Neural progenitor cell (in vitro differentiated cells): ENCODE measurements at regions not wholly inside any gene's neighbourhood (a gene's known extent, or its start where the extent isn't known, plus 50 kb on each side); places are given as distances from the start of the nearest gene placed in this dataset.

Source experiments
- DNase-seq: peaks from one replicate; pipeline ENCODE4 v3.0.0-alpha.2; 2016; ENCODE audit warnings: low spot score
- H2AFZ ChIP-seq: fragments of 200-600 bp; sonication (generic); replicated peaks from 2 replicates; pipeline ENCODE4 v1.6.1; 2016; ENCODE audit warnings: antibody characterized with exemption
- H3F3A ChIP-seq: fragments of 200-600 bp; sonication (generic); 2 replicates; pipeline ENCODE4 v1.6.1; 2016; ENCODE audit warnings: antibody characterized with exemption, low read depth
- H3K27ac ChIP-seq: fragments of 200-600 bp; sonication (generic); 2 replicates; pipeline ENCODE4 v1.5.1; 2016; ENCODE audit warnings: mild to moderate bottlenecking
- H3K27me3 ChIP-seq: fragments of 200-600 bp; sonication (generic); 2 replicates; pipeline ENCODE4 v1.6.1; 2016; ENCODE audit warnings: mild to moderate bottlenecking, moderate library complexity
- H3K36me3 ChIP-seq: fragments of 200-600 bp; sonication (generic); 2 replicates; pipeline ENCODE4 v1.5.1; 2016
- H3K4me1 ChIP-seq: fragments of 200-600 bp; sonication (generic); 2 replicates; pipeline ENCODE4 v1.6.1; 2016; ENCODE audit warnings: mixed run types
- H3K4me2 ChIP-seq: fragments of 200-600 bp; sonication (generic); 2 replicates; pipeline ENCODE4 v1.6.1; 2016
- H3K4me3 ChIP-seq: fragments of 200-600 bp; sonication (generic); 2 replicates; pipeline ENCODE4 v1.5.1; 2016
- H3K79me2 ChIP-seq: fragments of 200-600 bp; sonication (generic); 2 replicates; pipeline ENCODE4 v1.6.1; 2016; ENCODE audit warnings: low read depth
- H3K9ac ChIP-seq: fragments of 200-600 bp; sonication (generic); 2 replicates; pipeline ENCODE4 v1.6.1; 2016
- H3K9me3 ChIP-seq: fragments of 200-600 bp; sonication (generic); 2 replicates; pipeline ENCODE4 v1.5.1; 2016; ENCODE audit warnings: low read depth
- H4K20me1 ChIP-seq: fragments of 200-600 bp; sonication (generic); 2 replicates; pipeline ENCODE4 v1.6.1; 2016; ENCODE audit warnings: low read depth
- H3K27ac Mint-ChIP-seq: 3 replicates; pipeline ENCODE4 v1.8.0; 2021; ENCODE audit warnings: mixed read lengths
- H3K27me3 Mint-ChIP-seq: 2 replicates; pipeline ENCODE4 v1.8.0; 2022; ENCODE audit warnings: low read depth, mild to moderate bottlenecking, inconsistent platforms, moderate library complexity, mixed read lengths; ENCODE audit not compliant: insufficient read depth
- H3K36me3 Mint-ChIP-seq: 3 replicates; pipeline ENCODE4 v1.8.0; 2021; ENCODE audit warnings: mixed read lengths
- H3K4me1 Mint-ChIP-seq: 3 replicates; pipeline ENCODE4 v1.8.0; 2021; ENCODE audit warnings: mixed read lengths
- H3K4me3 Mint-ChIP-seq: 3 replicates; pipeline ENCODE4 v1.8.0; 2021; ENCODE audit warnings: mild to moderate bottlenecking, moderate library complexity, mixed read lengths
- H3K9me3 Mint-ChIP-seq: 3 replicates; pipeline ENCODE4 v1.8.0; 2020; ENCODE audit warnings: mixed read lengths
- CTCF ChIP-seq: fragments of 200-600 bp; sonication (generic); IDR thresholded peaks from 2 replicates; pipeline ENCODE4 v1.5.1; 2017; ENCODE audit warnings: antibody characterized with exemption, mild to moderate bottlenecking
- EZH2 ChIP-seq: fragments of 200-600 bp; sonication (generic); IDR thresholded peaks from 2 replicates; pipeline ENCODE4 v1.6.1; 2017; ENCODE audit warnings: antibody characterized with exemption, mild to moderate bottlenecking, moderate library complexity
- EZH2phosphoT487 ChIP-seq: fragments of 200-600 bp; sonication (generic); IDR thresholded peaks from 2 replicates; pipeline ENCODE4 v1.6.1; 2017; ENCODE audit warnings: antibody characterized with exemption

- Histone ChIP-seq H3K4me1 (no peaks in the 10 kb centered on the region), H4K20me1 (no peaks in the 10 kb centered on the region), H3K27me3 (no peaks in the 10 kb centered on the region), H3K4me3 (no peak overlapping the region), H3F3A (no peaks in the 10 kb centered on the region), H3K27ac (no peak overlapping the region), H3K36me3 (no peaks in the 10 kb centered on the region), H3K4me2 (no peak overlapping the region), H3K9ac (no peak overlapping the region), H2AFZ (no peak overlapping the region), H3K79me2 (no peaks in the 10 kb centered on the region), H3K9me3 (peaks cover 7% of the 10 kb centered on the region)
- no peaks in the 10 kb centered on the region for H3K4me1 Mint-ChIP-seq
- DNase-seq, result no peak
- H3K27ac Mint-ChIP-seq, result no peak overlapping the region
- peaks cover 56% of the 10 kb centered on the region for H3K9me3 Mint-ChIP-seq
- H3K4me3 Mint-ChIP-seq, result no peak overlapping the region
- H3K27me3 Mint-ChIP-seq, result peaks cover 2% of the 10 kb centered on the region
- H3K36me3 Mint-ChIP-seq, result peaks cover 2% of the 10 kb centered on the region
- no peak for TF ChIP-seq CTCF
- no peak for TF ChIP-seq EZH2
- no peak for TF ChIP-seq EZH2phosphoT487
Observed at GRCh38 chr1:60185684-60186083, 112.1 kb upstream of the C1orf87 start.

- H3K4me3 ChIP-seq, result no peak overlapping the region
- H3K27me3 ChIP-seq, result no peaks in the 10 kb centered on the region
- H3K36me3 Mint-ChIP-seq, result peaks cover 2% of the 10 kb centered on the region
- H3K4me2 ChIP-seq, result no peak overlapping the region
- no peaks in the 10 kb centered on the region for H4K20me1 ChIP-seq
- no peak overlapping the region for H3K27ac Mint-ChIP-seq
- no peaks in the 10 kb centered on the region for H3K79me2 ChIP-seq
- H3K27ac ChIP-seq, result no peak overlapping the region
- H3K9me3 Mint-ChIP-seq, result peaks cover 55% of the 10 kb centered on the region
- H3K4me3 Mint-ChIP-seq, result no peak overlapping the region
- no peaks in the 10 kb centered on the region for H3K4me1 ChIP-seq
- no peak overlapping the region for H2AFZ ChIP-seq
- H3F3A ChIP-seq, result no peaks in the 10 kb centered on the region
- H3K27me3 Mint-ChIP-seq, result peaks cover 2% of the 10 kb centered on the region
- no peaks in the 10 kb centered on the region for H3K4me1 Mint-ChIP-seq
- H3K9me3 ChIP-seq, result peaks cover 7% of the 10 kb centered on the region
- H3K9ac ChIP-seq, result no peak overlapping the region
- H3K36me3 ChIP-seq, result no peaks in the 10 kb centered on the region
- no peak for DNase-seq
- no peak for TF ChIP-seq EZH2
- TF ChIP-seq CTCF, result no peak
- no peak for TF ChIP-seq EZH2phosphoT487
Observed at GRCh38 chr1:60184521-60184920, 111.0 kb upstream of the C1orf87 start.

GRCh38 chr1:60173729-60174505, 100.3 kb upstream of the C1orf87 start:
- Mint-ChIP-seq H3K27ac (no peak overlapping the region), H3K27me3 (no peaks in the 10 kb centered on the region), H3K4me3 (no peak overlapping the region), H3K36me3 (no peaks in the 10 kb centered on the region), H3K9me3 (no peaks in the 10 kb centered on the region), H3K4me1 (no peaks in the 10 kb centered on the region)
- Histone ChIP-seq H3F3A (no peaks in the 10 kb centered on the region), H3K9me3 (no peaks in the 10 kb centered on the region), H3K27ac (no peak overlapping the region), H3K27me3 (no peaks in the 10 kb centered on the region), H3K9ac (no peak overlapping the region), H4K20me1 (no peaks in the 10 kb centered on the region), H3K4me1 (no peaks in the 10 kb centered on the region), H3K4me3 (no peak overlapping the region), H3K36me3 (no peaks in the 10 kb centered on the region), H3K4me2 (no peak overlapping the region), H2AFZ (no peak overlapping the region), H3K79me2 (no peaks in the 10 kb centered on the region)
- no peak for DNase-seq
- no peak for TF ChIP-seq EZH2
- TF ChIP-seq EZH2phosphoT487, result no peak
- no peak for TF ChIP-seq CTCF
